ENCODE measurements at regions not wholly inside any gene's neighbourhood (a gene's known extent, or its start where the extent isn't known, plus 50 kb on each side); places are given as distances from the start of the nearest gene placed in this dataset.

DNA sequence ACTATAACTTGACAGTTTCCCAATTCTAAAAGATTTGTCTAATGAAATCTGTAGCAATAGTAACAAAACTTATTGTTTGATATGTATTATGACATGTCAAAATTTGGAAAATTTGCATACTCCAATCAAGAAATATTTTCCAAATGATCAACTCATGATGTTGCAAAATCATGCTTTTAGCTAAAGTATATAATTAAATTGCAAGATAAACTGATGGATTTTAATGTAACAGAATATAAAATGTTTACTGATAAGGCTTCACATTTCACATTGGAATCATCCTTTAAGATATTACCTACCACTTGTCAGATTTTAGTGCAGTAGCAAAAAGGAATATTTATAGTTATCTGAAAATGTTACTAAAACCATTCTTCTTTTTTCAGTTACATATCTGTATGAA, 421.9 kb upstream of the SEMA3D start:
- TF ChIP-seq CBX8 (IDR thresholded peaks at IDR 0.05; ENCODE audit: borderline replicate concordance, low read depth, low read length) (no peak), ZNF274 (IDR thresholded peaks at IDR 0.05; ENCODE audit: borderline replicate concordance, extremely low read depth, low read length) (no peak), NRF1 (IDR thresholded peaks at IDR 0.05; ENCODE audit: low read depth, low read length) (no peak), CEBPB (IDR thresholded peaks at IDR 0.05; ENCODE audit: low read depth, low read length) (no peak), MAFK (IDR thresholded peaks at IDR 0.05; ENCODE audit: low read depth, low read length) (no peak), POLR2AphosphoS5 (IDR thresholded peaks at IDR 0.05; ENCODE audit: low read depth, low read length) (no peak), POLR2A (IDR thresholded peaks at IDR 0.05; ENCODE audit: control extremely low read depth in 1 of 2, low read depth in 2 of 2, low read length in 2 of 2) (no peak), GABPA (IDR thresholded peaks at IDR 0.05; ENCODE audit: borderline replicate concordance, insufficient read depth, low read length) (no peak)
- TF ChIP-seq, protein P1, sequence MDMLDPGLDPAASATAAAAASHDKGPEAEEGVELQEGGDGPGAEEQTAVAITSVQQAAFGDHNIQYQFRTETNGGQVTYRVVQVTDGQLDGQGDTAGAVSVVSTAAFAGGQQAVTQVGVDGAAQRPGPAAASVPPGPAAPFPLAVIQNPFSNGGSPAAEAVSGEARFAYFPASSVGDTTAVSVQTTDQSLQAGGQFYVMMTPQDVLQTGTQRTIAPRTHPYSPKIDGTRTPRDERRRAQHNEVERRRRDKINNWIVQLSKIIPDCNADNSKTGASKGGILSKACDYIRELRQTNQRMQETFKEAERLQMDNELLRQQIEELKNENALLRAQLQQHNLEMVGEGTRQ (IDR thresholded peaks at IDR 0.05; ENCODE audit: low read length) = no peak
- TF ChIP-seq, protein P2, sequence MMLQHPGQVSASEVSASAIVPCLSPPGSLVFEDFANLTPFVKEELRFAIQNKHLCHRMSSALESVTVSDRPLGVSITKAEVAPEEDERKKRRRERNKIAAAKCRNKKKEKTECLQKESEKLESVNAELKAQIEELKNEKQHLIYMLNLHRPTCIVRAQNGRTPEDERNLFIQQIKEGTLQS (IDR thresholded peaks at IDR 0.05; ENCODE audit: insufficient read depth, low read depth, low read length) = no peak
- TF ChIP-seq, protein P3, sequence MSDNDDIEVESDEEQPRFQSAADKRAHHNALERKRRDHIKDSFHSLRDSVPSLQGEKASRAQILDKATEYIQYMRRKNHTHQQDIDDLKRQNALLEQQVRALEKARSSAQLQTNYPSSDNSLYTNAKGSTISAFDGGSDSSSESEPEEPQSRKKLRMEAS (IDR thresholded peaks at IDR 0.05) = no peak

All from H1 (cell line).